ENCODE measurements at regions not wholly inside any gene's neighbourhood (a gene's known extent, or its start where the extent isn't known, plus 50 kb on each side); places are given as distances from the start of the nearest gene placed in this dataset.

DNA sequence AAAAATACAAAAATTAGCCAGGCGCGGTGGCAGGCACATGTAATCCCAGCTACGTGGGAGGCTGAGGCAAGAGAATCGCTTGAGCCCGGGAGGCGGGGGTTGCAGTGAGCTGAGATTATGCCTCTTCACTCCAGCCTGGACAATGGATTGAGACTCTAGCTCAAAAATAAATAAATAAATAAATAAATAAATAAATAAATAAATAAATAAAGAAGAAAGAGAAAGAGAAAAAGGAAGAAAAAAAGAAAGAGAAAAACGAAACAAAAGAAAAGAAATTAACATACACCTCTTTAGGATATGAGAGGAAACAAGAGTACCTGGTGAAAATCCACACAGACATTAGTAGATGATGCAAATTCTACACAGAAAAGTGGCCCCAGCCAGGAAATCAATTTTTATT, 713.7 kb upstream of the POT1 start:
- no peaks in the 10 kb centered on the region for H3K36me3 Mint-ChIP-seq (ENCODE audit: low read depth)
- H3K4me3 Mint-ChIP-seq, result no peak overlapping the region
- peaks cover 8% of the 10 kb centered on the region for H3K9me3 Mint-ChIP-seq
- no peak overlapping the region for H3K27ac Mint-ChIP-seq
- no peaks in the 10 kb centered on the region for H3K27me3 Mint-ChIP-seq (ENCODE audit: low read depth)
- no peak for DNase-seq (ENCODE audit: low spot score)
- no peaks in the 10 kb centered on the region for H3K4me1 Mint-ChIP-seq (ENCODE audit: low read depth)

DNA sequence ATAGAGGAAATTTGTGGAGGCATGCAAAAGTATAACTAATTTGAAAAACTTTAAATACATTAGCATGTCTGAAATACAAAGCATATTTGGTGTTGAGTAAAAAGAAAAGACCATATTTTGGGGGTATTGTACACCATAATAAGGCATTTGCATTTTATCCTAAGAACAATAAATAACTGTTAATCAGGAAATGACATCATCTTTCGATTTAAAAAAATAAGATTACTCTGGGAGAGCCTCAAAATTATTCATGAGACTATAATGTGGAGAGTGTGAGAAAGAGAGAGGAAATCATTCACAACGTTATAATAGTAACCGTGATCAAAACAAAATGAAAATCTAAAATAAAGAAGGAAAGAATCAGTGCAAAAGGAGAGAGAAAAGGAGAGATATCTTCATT, 712.3 kb upstream of the POT1 start:
- no peak overlapping the region for H3K27ac Mint-ChIP-seq
- no peak overlapping the region for H3K4me3 Mint-ChIP-seq
- no peaks in the 10 kb centered on the region for H3K27me3 Mint-ChIP-seq (ENCODE audit: low read depth)
- DNase-seq (ENCODE audit: low spot score), result no peak
- peaks cover 8% of the 10 kb centered on the region for H3K9me3 Mint-ChIP-seq
- H3K36me3 Mint-ChIP-seq (ENCODE audit: low read depth), result no peaks in the 10 kb centered on the region
- H3K4me1 Mint-ChIP-seq (ENCODE audit: low read depth), result no peaks in the 10 kb centered on the region

DNA sequence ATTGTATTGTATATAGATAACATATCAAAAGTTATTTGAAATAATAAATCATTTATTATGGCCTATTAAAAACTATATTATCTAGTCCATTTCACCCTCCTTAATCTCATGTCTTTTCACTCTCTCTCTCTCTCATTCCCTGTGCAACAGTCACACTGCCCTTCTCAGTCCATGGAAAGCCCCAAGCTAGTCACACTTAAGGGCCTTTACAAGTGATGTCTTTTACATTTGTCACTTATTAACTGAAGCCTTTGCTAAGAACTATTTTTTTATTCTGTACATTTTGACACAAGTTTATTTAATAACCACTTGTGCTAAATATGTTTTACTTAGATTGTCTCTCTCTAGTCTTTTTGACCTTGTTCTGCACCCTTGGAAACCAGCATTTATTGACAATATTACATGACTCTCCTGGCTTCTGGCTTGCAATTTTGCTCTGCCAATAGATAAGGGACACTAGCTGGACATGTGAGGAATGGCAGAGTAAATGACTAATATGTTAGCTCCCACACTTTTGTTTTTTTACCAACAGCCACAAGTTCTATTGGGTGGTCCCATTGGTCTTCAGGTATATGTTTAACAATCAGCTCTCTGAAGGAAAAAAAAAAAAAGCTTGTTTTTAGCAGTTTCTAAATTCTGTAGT, 706.8 kb upstream of the POT1 start:
- H3K9me3 Mint-ChIP-seq, result peaks cover 13% of the 10 kb centered on the region
- H3K27ac Mint-ChIP-seq, result no peak overlapping the region
- no peaks in the 10 kb centered on the region for H3K27me3 Mint-ChIP-seq (ENCODE audit: low read depth)
- no peak for DNase-seq (ENCODE audit: low spot score)
- no peaks in the 10 kb centered on the region for H3K4me1 Mint-ChIP-seq (ENCODE audit: low read depth)
- H3K4me3 Mint-ChIP-seq, result no peak overlapping the region
- H3K36me3 Mint-ChIP-seq (ENCODE audit: low read depth), result no peaks in the 10 kb centered on the region

DNA sequence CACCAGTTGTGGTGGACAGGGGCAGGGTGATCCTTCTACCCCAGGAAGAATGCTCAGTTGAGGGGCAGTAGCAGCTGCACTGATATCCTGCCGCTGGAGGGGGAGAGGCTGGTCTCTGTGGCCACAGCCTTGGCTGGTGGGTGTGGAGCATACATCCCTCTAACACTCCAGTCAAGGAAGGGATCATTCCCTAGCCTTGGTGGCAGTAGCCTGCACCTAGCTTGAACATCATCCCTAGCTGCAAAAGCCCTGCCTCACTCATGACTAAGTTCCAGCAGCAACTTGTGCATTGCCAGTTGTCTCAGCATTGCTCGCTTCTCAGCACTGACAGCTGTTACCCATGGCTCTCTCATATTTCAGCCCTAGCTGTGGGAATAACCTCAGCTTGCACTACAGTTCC, 688.9 kb upstream of the POT1 start:
- H3K4me3 Mint-ChIP-seq, result no peak overlapping the region
- no peak for DNase-seq (ENCODE audit: low spot score)
- no peaks in the 10 kb centered on the region for H3K27me3 Mint-ChIP-seq (ENCODE audit: low read depth)
- no peak overlapping the region for H3K27ac Mint-ChIP-seq
- H3K4me1 Mint-ChIP-seq (ENCODE audit: low read depth), result no peaks in the 10 kb centered on the region
- peaks cover 37% of the 10 kb centered on the region for H3K9me3 Mint-ChIP-seq
- H3K36me3 Mint-ChIP-seq (ENCODE audit: low read depth), result no peaks in the 10 kb centered on the region

DNA sequence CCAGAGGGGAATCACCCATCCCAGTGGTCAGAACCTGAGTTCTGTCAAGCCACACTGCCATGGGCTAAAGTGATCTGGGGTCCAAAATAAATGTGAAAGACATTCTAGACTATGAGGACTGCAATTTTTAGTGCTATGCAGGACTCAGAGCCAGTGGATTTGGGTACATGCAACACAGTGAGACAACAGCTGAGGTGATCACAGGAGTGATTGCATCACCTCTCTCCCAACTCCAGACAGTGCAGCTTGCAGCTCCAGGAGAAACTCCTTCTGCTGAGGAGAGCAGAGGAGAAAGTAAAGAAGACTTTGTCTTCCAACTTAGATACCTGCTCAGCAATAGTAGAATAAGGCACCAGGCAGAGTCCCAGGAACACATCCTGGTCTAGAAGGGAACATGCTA, 682.0 kb upstream of the POT1 start:
- DNase-seq (ENCODE audit: low spot score), result no peak
- H3K4me3 Mint-ChIP-seq, result no peak overlapping the region
- no peaks in the 10 kb centered on the region for H3K4me1 Mint-ChIP-seq (ENCODE audit: low read depth)
- H3K36me3 Mint-ChIP-seq (ENCODE audit: low read depth), result no peaks in the 10 kb centered on the region
- H3K9me3 Mint-ChIP-seq, result peaks cover 26% of the 10 kb centered on the region
- H3K27me3 Mint-ChIP-seq (ENCODE audit: low read depth), result no peaks in the 10 kb centered on the region
- H3K27ac Mint-ChIP-seq, result no peak overlapping the region

DNA sequence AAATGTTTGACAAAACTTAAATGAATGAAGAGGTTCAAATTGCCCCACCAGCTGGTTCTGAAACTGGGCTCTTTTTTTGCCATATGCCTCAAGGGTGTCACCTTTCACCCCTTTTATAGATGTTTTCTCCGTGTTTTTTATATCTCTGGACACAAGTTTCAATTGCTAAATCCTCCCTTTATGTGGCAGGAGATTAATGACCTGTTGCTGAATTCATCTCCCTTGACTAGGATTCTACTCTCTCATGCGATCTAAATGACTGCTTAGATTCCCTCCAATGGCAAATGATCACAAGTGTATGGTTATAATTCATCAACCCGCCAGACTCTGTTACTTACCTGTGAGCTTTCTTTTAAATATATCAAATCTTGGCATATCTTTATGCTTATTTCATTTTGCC, 677.0 kb upstream of the POT1 start:
- no peaks in the 10 kb centered on the region for H3K4me1 Mint-ChIP-seq (ENCODE audit: low read depth)
- no peaks in the 10 kb centered on the region for H3K36me3 Mint-ChIP-seq (ENCODE audit: low read depth)
- no peak overlapping the region for H3K4me3 Mint-ChIP-seq
- H3K27ac Mint-ChIP-seq, result no peak overlapping the region
- no peaks in the 10 kb centered on the region for H3K27me3 Mint-ChIP-seq (ENCODE audit: low read depth)
- peaks cover 9% of the 10 kb centered on the region for H3K9me3 Mint-ChIP-seq
- DNase-seq (ENCODE audit: low spot score), result no peak

DNA sequence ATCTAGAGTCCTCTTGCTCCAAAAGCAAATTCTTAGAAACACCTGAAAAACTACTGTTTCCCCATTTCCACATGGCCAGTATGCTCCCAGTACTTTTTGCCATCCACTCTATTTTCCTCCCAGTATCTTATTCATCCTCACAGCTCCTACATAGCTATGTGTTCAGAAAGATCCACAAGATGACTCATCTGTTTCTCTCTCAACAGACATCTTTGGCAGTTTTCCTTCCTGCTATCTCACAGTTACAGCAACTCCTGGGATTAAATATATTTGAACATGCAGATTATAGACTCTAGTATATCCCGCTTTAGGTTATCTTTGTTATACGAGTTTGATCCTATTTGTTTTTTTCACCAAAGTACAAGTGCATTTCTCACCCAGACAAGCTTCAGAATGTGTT, 675.6 kb upstream of the POT1 start:
- no peak for DNase-seq (ENCODE audit: low spot score)
- H3K4me1 Mint-ChIP-seq (ENCODE audit: low read depth), result no peaks in the 10 kb centered on the region
- H3K9me3 Mint-ChIP-seq, result peaks cover 4% of the 10 kb centered on the region
- no peak overlapping the region for H3K4me3 Mint-ChIP-seq
- H3K27me3 Mint-ChIP-seq (ENCODE audit: low read depth), result no peaks in the 10 kb centered on the region
- H3K36me3 Mint-ChIP-seq (ENCODE audit: low read depth), result no peaks in the 10 kb centered on the region
- no peak overlapping the region for H3K27ac Mint-ChIP-seq

DNA sequence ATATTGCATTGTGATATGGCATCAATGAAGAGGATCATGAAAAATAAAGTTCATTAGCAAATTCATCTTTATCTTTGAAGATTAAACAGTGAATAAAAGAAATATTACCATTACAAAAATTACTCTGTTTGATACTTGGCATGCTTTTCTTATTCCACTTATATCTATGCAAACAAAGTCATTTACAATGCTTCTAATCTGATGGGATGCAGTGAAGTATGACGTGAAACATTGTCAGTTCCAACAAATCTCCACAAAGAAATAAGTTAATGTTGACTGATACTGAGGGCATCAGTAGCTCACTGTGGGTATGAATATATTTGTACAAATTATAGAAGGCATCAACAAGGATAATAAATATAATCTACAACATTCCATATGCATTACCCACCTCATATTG, 672.8 kb upstream of the POT1 start:
- Mint-ChIP-seq H3K27me3 (ENCODE audit: low read depth) (no peaks in the 10 kb centered on the region), H3K4me1 (ENCODE audit: low read depth) (no peaks in the 10 kb centered on the region), H3K27ac (no peak overlapping the region), H3K4me3 (no peak overlapping the region), H3K36me3 (ENCODE audit: low read depth) (no peaks in the 10 kb centered on the region), H3K9me3 (peaks cover 4% of the 10 kb centered on the region)
- DNase-seq (ENCODE audit: low spot score), result no peak

DNA sequence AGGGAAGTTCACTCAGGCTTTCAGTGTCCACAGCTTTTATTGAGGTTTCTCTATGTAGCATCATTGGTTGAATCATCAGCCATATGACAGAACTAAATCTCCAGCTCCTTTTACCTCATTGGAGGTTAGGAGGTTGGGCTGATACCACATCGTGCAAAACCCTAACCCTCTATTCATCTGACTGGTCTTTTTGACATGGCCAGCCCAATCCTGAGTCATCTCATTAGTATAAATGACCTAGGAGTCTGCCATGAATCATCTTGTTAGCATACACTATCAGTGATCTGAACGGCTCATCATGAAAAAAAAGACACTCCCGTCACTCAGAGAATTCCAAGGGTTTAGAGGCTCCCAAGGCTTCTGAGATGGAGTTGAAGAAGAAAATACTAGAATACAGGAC, 669.8 kb upstream of the POT1 start:
- Mint-ChIP-seq H3K27me3 (ENCODE audit: low read depth) (no peaks in the 10 kb centered on the region), H3K4me3 (no peak overlapping the region), H3K27ac (no peak overlapping the region), H3K4me1 (ENCODE audit: low read depth) (no peaks in the 10 kb centered on the region), H3K36me3 (ENCODE audit: low read depth) (no peaks in the 10 kb centered on the region), H3K9me3 (peaks cover 4% of the 10 kb centered on the region)
- DNase-seq (ENCODE audit: low spot score), result no peak

DNA sequence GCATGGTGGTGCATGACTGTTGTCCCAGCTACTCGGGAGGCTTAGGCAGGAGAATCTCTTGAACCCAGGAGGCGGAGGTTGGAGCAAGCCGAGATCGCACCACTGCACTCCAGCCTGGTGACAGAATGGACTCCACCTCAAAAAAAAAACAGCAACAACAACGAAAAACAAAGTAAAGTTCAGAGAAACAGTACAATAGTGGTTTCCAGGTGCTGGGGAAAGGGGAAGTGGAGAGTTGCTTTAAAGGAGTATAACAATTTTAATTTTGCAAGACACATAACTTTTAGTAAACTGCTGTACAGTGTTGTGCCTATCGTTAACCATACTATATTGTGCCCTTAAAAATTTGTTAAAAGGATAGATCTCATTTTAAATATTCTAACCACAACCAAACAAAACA, 662.7 kb upstream of the POT1 start:
- Mint-ChIP-seq H3K36me3 (ENCODE audit: low read depth) (no peaks in the 10 kb centered on the region), H3K4me3 (no peak overlapping the region), H3K27ac (no peak overlapping the region), H3K9me3 (peaks cover 19% of the 10 kb centered on the region), H3K4me1 (ENCODE audit: low read depth) (no peaks in the 10 kb centered on the region), H3K27me3 (ENCODE audit: low read depth) (no peaks in the 10 kb centered on the region)
- no peak for DNase-seq (ENCODE audit: low spot score)

DNA sequence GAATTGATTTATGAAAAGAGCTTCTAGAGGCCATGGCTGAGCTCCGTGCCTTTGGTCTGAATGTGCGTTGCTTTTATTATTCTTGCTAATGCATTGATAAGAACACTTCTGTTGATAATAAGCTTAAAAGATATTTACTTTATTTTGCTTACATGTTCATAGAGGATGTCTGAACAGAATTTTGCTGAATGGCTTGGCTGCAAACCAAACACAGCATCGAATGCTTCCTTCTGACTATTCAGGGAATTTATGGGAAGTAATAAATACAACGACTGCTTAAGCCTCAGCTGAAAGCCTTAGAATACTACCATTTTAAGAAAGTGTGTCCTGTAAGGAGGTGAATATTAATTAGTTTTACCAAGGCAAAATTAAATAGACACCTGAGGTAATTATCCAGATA, 643.5 kb upstream of the POT1 start:
- Mint-ChIP-seq H3K27me3 (ENCODE audit: low read depth) (no peaks in the 10 kb centered on the region), H3K36me3 (ENCODE audit: low read depth) (no peaks in the 10 kb centered on the region), H3K9me3 (peaks cover 14% of the 10 kb centered on the region), H3K4me3 (no peak overlapping the region), H3K4me1 (ENCODE audit: low read depth) (no peaks in the 10 kb centered on the region), H3K27ac (no peak overlapping the region)
- DNase-seq (ENCODE audit: low spot score), result no peak

DNA sequence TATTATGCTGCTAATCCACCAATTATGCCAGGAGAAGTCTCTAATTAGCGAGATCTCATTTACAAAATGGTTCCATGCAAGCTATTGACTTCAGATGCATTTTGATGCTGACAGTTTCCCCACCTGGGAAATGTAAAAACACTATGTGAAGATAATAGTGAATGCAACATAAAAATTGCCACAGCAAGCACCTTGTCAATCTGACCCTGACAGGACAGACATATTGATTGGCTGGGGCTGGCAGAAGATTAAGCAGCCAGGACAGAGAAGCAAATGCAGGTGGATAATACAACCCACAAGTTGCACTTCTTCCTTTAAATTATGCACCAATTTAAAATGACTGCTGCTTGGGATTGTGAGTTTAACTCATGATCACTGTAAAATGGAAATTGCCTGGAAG, 642.8 kb upstream of the POT1 start:
- Mint-ChIP-seq H3K36me3 (ENCODE audit: low read depth) (no peaks in the 10 kb centered on the region), H3K27ac (no peak overlapping the region), H3K9me3 (peaks cover 14% of the 10 kb centered on the region), H3K4me1 (ENCODE audit: low read depth) (no peaks in the 10 kb centered on the region), H3K27me3 (ENCODE audit: low read depth) (no peaks in the 10 kb centered on the region), H3K4me3 (no peak overlapping the region)
- DNase-seq (ENCODE audit: low spot score), result no peak

DNA sequence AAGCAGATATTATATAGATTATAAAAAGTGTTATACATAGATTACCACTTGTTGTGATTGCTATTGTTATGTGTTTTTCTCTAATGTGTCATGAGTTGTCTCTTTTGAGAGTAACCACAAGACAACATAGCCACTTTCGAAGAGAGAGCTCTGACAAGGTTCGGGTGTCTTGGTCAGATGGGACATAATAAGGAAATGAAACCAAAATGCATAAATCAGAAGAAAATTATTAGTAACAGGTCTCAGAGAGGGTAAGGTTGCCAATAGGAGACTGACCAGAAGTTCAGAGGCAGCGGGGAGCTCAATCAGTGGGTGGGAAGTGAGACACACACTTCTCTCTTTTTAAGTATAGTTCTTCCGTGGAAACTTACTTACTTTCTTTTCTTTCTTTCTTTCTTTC, 639.2 kb upstream of the POT1 start:
- Mint-ChIP-seq H3K36me3 (ENCODE audit: low read depth) (no peaks in the 10 kb centered on the region), H3K9me3 (peaks cover 3% of the 10 kb centered on the region), H3K27ac (no peak overlapping the region), H3K27me3 (ENCODE audit: low read depth) (no peaks in the 10 kb centered on the region), H3K4me3 (no peak overlapping the region), H3K4me1 (ENCODE audit: low read depth) (no peaks in the 10 kb centered on the region)
- no peak for DNase-seq (ENCODE audit: low spot score)

DNA sequence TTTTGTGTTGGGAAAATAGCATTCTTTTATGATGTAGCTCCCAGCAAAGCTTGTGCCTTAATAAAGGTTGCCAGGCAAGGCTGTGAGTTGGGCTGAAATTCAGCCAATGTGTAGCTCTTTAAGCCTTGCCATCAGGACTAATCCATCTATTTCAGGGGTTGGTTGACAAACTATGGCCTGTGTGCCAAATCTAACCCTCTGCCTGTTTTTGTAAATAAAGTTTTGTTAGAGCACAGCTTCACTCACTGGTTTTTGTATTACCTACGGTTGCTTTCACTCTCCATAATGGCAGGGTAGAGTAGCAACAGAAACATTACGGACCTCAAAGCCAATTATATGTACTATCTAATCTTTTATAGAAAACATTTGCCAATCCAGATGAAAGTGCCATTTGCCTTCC, 638.1 kb upstream of the POT1 start:
- no peak for DNase-seq (ENCODE audit: low spot score)
- Mint-ChIP-seq H3K9me3 (peaks cover under 1% of the 10 kb centered on the region), H3K36me3 (ENCODE audit: low read depth) (no peaks in the 10 kb centered on the region), H3K4me1 (ENCODE audit: low read depth) (no peaks in the 10 kb centered on the region), H3K27me3 (ENCODE audit: low read depth) (no peaks in the 10 kb centered on the region), H3K4me3 (no peak overlapping the region), H3K27ac (no peak overlapping the region)

DNA sequence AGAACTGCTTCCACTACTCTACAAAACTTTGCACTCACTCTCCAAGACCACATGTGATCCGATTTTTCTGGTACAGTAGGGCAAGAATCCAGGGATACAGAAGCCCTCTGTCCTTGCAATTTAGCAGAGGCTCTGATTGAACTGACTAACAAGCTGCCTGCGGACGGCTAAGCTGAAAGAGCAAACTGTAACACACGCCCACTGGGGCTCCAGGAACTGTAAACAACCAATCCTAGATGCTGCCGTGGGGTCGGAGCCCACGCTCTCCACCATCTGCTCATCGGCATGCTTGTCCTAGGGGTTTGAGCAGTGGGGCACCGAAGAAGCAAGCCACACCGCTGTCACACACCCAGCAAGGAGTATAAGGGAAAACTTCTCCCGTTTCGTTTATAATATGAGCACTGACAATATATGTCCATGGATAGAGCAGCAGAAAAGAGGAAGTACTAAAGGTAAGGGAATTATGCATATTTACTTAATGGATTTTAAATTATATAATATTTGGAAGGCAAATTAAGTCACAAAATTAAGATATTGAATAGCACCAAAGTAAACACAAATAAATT, 634.4 kb upstream of the POT1 start:
- H3K4me3 Mint-ChIP-seq, result no peak overlapping the region

More for the DNA sequence above, 634.4 kb upstream of the POT1 start:
- Mint-ChIP-seq H3K27ac (no peak overlapping the region), H3K27me3 (ENCODE audit: low read depth) (no peaks in the 10 kb centered on the region), H3K36me3 (ENCODE audit: low read depth) (no peaks in the 10 kb centered on the region), H3K4me1 (ENCODE audit: low read depth) (no peaks in the 10 kb centered on the region), H3K9me3 (no peaks in the 10 kb centered on the region)
- no peak for DNase-seq (ENCODE audit: low spot score)

Data from T-helper 2 cell treated with Interferon-gamma antibody and Interleukin-4, amounts not matched to agents 5 μg/mL and 100 μg/mL, for 36 hours (primary cell).